Thyroid gland (tissue), 4 donors: ENCODE measurements at regions not wholly inside any gene's neighbourhood (a gene's known extent, or its start where the extent isn't known, plus 50 kb on each side); places are given as distances from the start of the nearest gene placed in this dataset.

Experiments
- CTCF ChIP-seq, 6 experiments: fragments of 200-600 bp in 3 of 6; fragments of 450-650 bp in 3 of 6; sonication (generic) in 3 of 6; IDR thresholded peaks; one replicate each; pipeline ENCODE4 v1.5.1; 2016 to 2019; ENCODE audit warnings: antibody characterized with exemption in 6 of 6, mild to moderate bottlenecking in 2 of 6, inconsistent platforms in 1 of 6, moderate library complexity in 1 of 6
- POLR2A ChIP-seq, 2 donors: fragments of 450-650 bp; IDR thresholded peaks; one replicate each; pipeline ENCODE4 v1.6.1; 2017; ENCODE audit warnings: antibody characterized with exemption in 2 of 2, mild to moderate bottlenecking in 2 of 2, moderate library complexity in 1 of 2

- TF ChIP-seq POLR2A (IDR thresholded peaks at IDR 0.05) (no peak), CTCF (IDR thresholded peaks at IDR 0.05) (no peak)
Observed at GRCh38 chr9:108554831-108555230, 301.0 kb downstream of the ACTL7B start.
